ENCODE measurements at regions not wholly inside any gene's neighbourhood (a gene's known extent, or its start where the extent isn't known, plus 50 kb on each side); places are given as distances from the start of the nearest gene placed in this dataset.

GRCh38 chr7:81469153-81469868 lies 300.5 kb downstream of the HGF start:
- TF ChIP-seq CTCF (IDR thresholded peaks at IDR 0.05), result no peak
- H3K36me3 Mint-ChIP-seq (ENCODE audit: low read depth), result no peaks in the 10 kb centered on the region
- peaks cover 14% of the 10 kb centered on the region for H3K4me1 Mint-ChIP-seq (ENCODE audit: low read depth)
- no peaks in the 10 kb centered on the region for H3K9me3 Mint-ChIP-seq
- no peaks in the 10 kb centered on the region; the same call in 1 of the 2 replicates for H3K27me3 Mint-ChIP-seq (ENCODE audit: insufficient read depth)
- no peak for DNase-seq
- H3K4me3 Mint-ChIP-seq, result no peak overlapping the region
- H3K27ac Mint-ChIP-seq, result 0 out of 2 replicates have a peak overlapping the region, but pooled peaks have one; percentile 28

- Mint-ChIP-seq H3K4me3 (no peak overlapping the region), H3K9me3 (no peaks in the 10 kb centered on the region), H3K27me3 (ENCODE audit: insufficient read depth) (no peaks in the 10 kb centered on the region; the same call in 1 of the 2 replicates), H3K27ac (no peak overlapping the region), H3K4me1 (ENCODE audit: low read depth) (peaks cover 21% of the 10 kb centered on the region), H3K36me3 (ENCODE audit: low read depth) (no peaks in the 10 kb centered on the region)
- DNase-seq, result no peak
- no peak for TF ChIP-seq CTCF (IDR thresholded peaks at IDR 0.05)
Measured at GRCh38 chr7:81468526-81468925, 301.3 kb downstream of the HGF start.

- Mint-ChIP-seq H3K4me3 (no peak overlapping the region), H3K27me3 (ENCODE audit: insufficient read depth) (no peaks in the 10 kb centered on the region; the same call in 1 of the 2 replicates), H3K4me1 (ENCODE audit: low read depth) (peaks cover 25% of the 10 kb centered on the region), H3K27ac (no peak overlapping the region), H3K36me3 (ENCODE audit: low read depth) (no peaks in the 10 kb centered on the region), H3K9me3 (no peaks in the 10 kb centered on the region)
- TF ChIP-seq CTCF (IDR thresholded peaks at IDR 0.05), result no peak
- no peak for DNase-seq
Measured at GRCh38 chr7:81467964-81468363, 301.9 kb downstream of the HGF start.

- no peak for TF ChIP-seq CTCF (IDR thresholded peaks at IDR 0.05)
- no peak overlapping the region for H3K27ac Mint-ChIP-seq
- H3K4me3 Mint-ChIP-seq, result no peak overlapping the region
- peaks cover 31% of the 10 kb centered on the region for H3K4me1 Mint-ChIP-seq (ENCODE audit: low read depth)
- no peaks in the 10 kb centered on the region for H3K9me3 Mint-ChIP-seq
- peak; percentile 73 for DNase-seq
- H3K36me3 Mint-ChIP-seq (ENCODE audit: low read depth), result no peaks in the 10 kb centered on the region
- H3K27me3 Mint-ChIP-seq (ENCODE audit: insufficient read depth), result no peaks in the 10 kb centered on the region; the same call in 1 of the 2 replicates
Measured at GRCh38 chr7:81462672-81463071, 307.2 kb downstream of the HGF start.

GRCh38 chr7:81460250-81461045 lies 309.4 kb downstream of the HGF start:
- Mint-ChIP-seq H3K27me3 (ENCODE audit: insufficient read depth) (no peaks in the 10 kb centered on the region; the same call in 1 of the 2 replicates), H3K9me3 (no peaks in the 10 kb centered on the region), H3K27ac (no peak overlapping the region), H3K4me1 (ENCODE audit: low read depth) (peaks cover 43% of the 10 kb centered on the region), H3K36me3 (ENCODE audit: low read depth) (no peaks in the 10 kb centered on the region), H3K4me3 (no peak overlapping the region)
- DNase-seq, result no peak
- TF ChIP-seq CTCF (IDR thresholded peaks at IDR 0.05), result no peak
